H1 (cell line): ENCODE measurements at regions not wholly inside any gene's neighbourhood (a gene's known extent, or its start where the extent isn't known, plus 50 kb on each side); places are given as distances from the start of the nearest gene placed in this dataset.

Source experiments
- CTCF ChIA-PET: fragments of 300-600 bp; sonication (Branson Sonifier 250); formaldehyde crosslinking; loops from one replicate; lab custom pipeline; 2021; ENCODE audit not compliant: partially characterized antibody; lab: Charles Lee
- POLR2A ChIA-PET: fragments of 300-600 bp; sonication (Branson Sonifier 250); formaldehyde crosslinking; loops from one replicate; lab custom pipeline; 2021; ENCODE audit warnings: inconsistent platforms; ENCODE audit not compliant: partially characterized antibody; lab: Charles Lee
- DNase-seq, 2 experiments: peaks; one replicate each; pipeline versions ENCODE4 v3.0.0 to v3.0.0-alpha.2; 2010 to 2022; ENCODE audit warnings: low spot score in 2 of 2, low read depth in 1 of 2, mixed read lengths in 1 of 2
- FAIRE-seq: peaks from 2 replicates; lab custom pipeline; 2011; peaks lifted over from hg19 to GRCh38; lab: Jason Lieb, UNC
- H2AFZ ChIP-seq: 2 replicates; pipeline ENCODE4 v1.8.1; 2012; ENCODE audit warnings: low read length, inconsistent platforms
- H2AK5ac ChIP-seq: 2 replicates; pipeline ENCODE4 v1.6.1; 2013; ENCODE audit warnings: low read depth, low read length
- H2BK120ac ChIP-seq: replicated peaks from 2 replicates; pipeline ENCODE3; 2013; ENCODE audit warnings: low read depth, low read length, inconsistent platforms
- H2BK12ac ChIP-seq: 2 replicates; pipeline ENCODE4 v1.6.1; 2013; ENCODE audit warnings: low read depth, low read length
- H2BK15ac ChIP-seq: 2 replicates; pipeline ENCODE4 v1.6.1; 2013; ENCODE audit warnings: low read length
- H2BK20ac ChIP-seq: 2 replicates; pipeline ENCODE4 v1.6.1; 2013; ENCODE audit warnings: low read length
- H2BK5ac ChIP-seq: 2 replicates; pipeline ENCODE4 v1.6.1; 2013; ENCODE audit warnings: low read depth, low read length
- H3K14ac ChIP-seq: 2 replicates; pipeline ENCODE4 v1.6.1; 2013; ENCODE audit warnings: inconsistent platforms; ENCODE audit not compliant: insufficient read length
- H3K18ac ChIP-seq: 2 replicates; pipeline ENCODE4 v1.6.1; 2013; ENCODE audit warnings: low read length; ENCODE audit errors: extremely low read depth
- H3K23ac ChIP-seq: 2 replicates; pipeline ENCODE4 v1.6.1; 2013; ENCODE audit warnings: inconsistent platforms; ENCODE audit not compliant: insufficient read length
- H3K23me2 ChIP-seq: 2 replicates; pipeline ENCODE4 v1.6.1; 2013; ENCODE audit warnings: low read depth, low read length
- H3K27ac ChIP-seq: 2 replicates; pipeline ENCODE4 v1.6.1; 2011; ENCODE audit warnings: low read depth, low read length, inconsistent platforms
- H3K27me3 ChIP-seq, 4 experiments: replicated peaks in 1 of 4; 1 replicate in 1 of 4; 2 replicates in 3 of 4; pipeline versions ENCODE4 v1.6.1 to v1.8.1; 2011 to 2013; ENCODE audit warnings: low read length in 3 of 4, mild to moderate bottlenecking in 3 of 4, inconsistent platforms in 2 of 4, mixed read lengths in 2 of 4, moderate library complexity in 1 of 4; ENCODE audit not compliant: control insufficient read depth in 3 of 4, insufficient read depth in 3 of 4; ENCODE audit errors: extremely low read depth in 1 of 4
- H3K36me3 ChIP-seq, 4 experiments: 2 replicates each; pipeline versions ENCODE4 v1.6.1 to v1.8.1; 2011 to 2013; ENCODE audit warnings: mild to moderate bottlenecking in 4 of 4, low read length in 3 of 4, moderate library complexity in 2 of 4, control low read depth in 1 of 4, inconsistent platforms in 1 of 4; ENCODE audit not compliant: insufficient read depth in 4 of 4, control insufficient read depth in 2 of 4
- H3K4ac ChIP-seq: replicated peaks from 2 replicates; pipeline ENCODE3; 2013; ENCODE audit warnings: low read length, low read depth, mixed read lengths, inconsistent platforms; ENCODE audit not compliant: insufficient read length
- H3K4me1 ChIP-seq, 4 experiments: replicated peaks in 1 of 4; 1 replicate in 1 of 4; 2 replicates in 3 of 4; pipeline versions ENCODE4 v1.6.1 to v1.8.1; 2011 to 2013; ENCODE audit warnings: low read length in 3 of 4, inconsistent platforms in 2 of 4, mixed read lengths in 1 of 4; ENCODE audit not compliant: insufficient read depth in 4 of 4, control insufficient read depth in 3 of 4
- H3K4me2 ChIP-seq, 2 experiments: 2 replicates each; pipeline versions ENCODE4 v1.6.1 to v1.8.1; 2011 to 2013; ENCODE audit warnings: low read depth in 2 of 2, low read length in 2 of 2, control low read depth in 1 of 2, inconsistent platforms in 1 of 2, mild to moderate bottlenecking in 1 of 2; ENCODE audit not compliant: insufficient read depth in 1 of 2
- H3K4me3 ChIP-seq, 4 experiments: fragments of 200-600, 300-600 bp in 1 of 4; sonication (generic), shearing (Covaris generic), sonication (Bioruptor Twin) in 1 of 4; 2 replicates each; pipeline versions ENCODE4 v1.5.1 to v1.8.1; 2011 to 2016; ENCODE audit warnings: low read length in 4 of 4, low read depth in 3 of 4, control low read depth in 2 of 4, inconsistent platforms in 2 of 4, mild to moderate bottlenecking in 2 of 4, mixed read lengths in 1 of 4, moderate library complexity in 1 of 4; ENCODE audit not compliant: insufficient read depth in 2 of 4; ENCODE audit errors: extremely low read depth in 1 of 4
- H3K56ac ChIP-seq: replicated peaks from 2 replicates; pipeline ENCODE3; 2013; ENCODE audit warnings: low read depth, mild to moderate bottlenecking, mixed read lengths, low read length, inconsistent platforms; ENCODE audit not compliant: insufficient read length
- H3K79me1 ChIP-seq: 2 replicates; pipeline ENCODE4 v1.6.1; 2013; ENCODE audit warnings: low read depth, low read length, control low read depth
- H3K79me2 ChIP-seq, 2 experiments: 2 replicates each; pipeline versions ENCODE4 v1.6.1 to v1.8.1; 2012 to 2013; ENCODE audit warnings: low read length in 2 of 2, mild to moderate bottlenecking in 2 of 2, inconsistent platforms in 1 of 2; ENCODE audit not compliant: insufficient read depth in 2 of 2, control insufficient read depth in 1 of 2
- H3K9ac ChIP-seq, 4 experiments: replicated peaks in 1 of 4; 1 replicate in 1 of 4; 2 replicates in 3 of 4; pipeline versions ENCODE4 v1.6.1 to v1.8.1; 2011 to 2013; ENCODE audit warnings: low read depth in 3 of 4, low read length in 3 of 4, control low read depth in 2 of 4, mild to moderate bottlenecking in 2 of 4, moderate library complexity in 2 of 4, inconsistent platforms in 1 of 4; ENCODE audit errors: extremely low read depth in 1 of 4
- H3K9me3 ChIP-seq, 2 experiments: 2 replicates each; pipeline versions ENCODE4 v1.6.1 to v1.8.1; 2012 to 2013; ENCODE audit warnings: mild to moderate bottlenecking in 2 of 2, moderate library complexity in 2 of 2, control low read depth in 1 of 2, inconsistent platforms in 1 of 2, low read depth in 1 of 2, low read length in 1 of 2, mixed read lengths in 1 of 2; ENCODE audit not compliant: insufficient read depth in 2 of 2
- H4K20me1 ChIP-seq, 2 experiments: replicated peaks in 1 of 2; 2 replicates each; pipeline versions ENCODE3 to v1.8.1; 2011 to 2013; ENCODE audit warnings: inconsistent platforms in 2 of 2, low read length in 2 of 2, mild to moderate bottlenecking in 1 of 2; ENCODE audit not compliant: insufficient read depth in 2 of 2, control insufficient read depth in 1 of 2
- H4K5ac ChIP-seq: 2 replicates; pipeline ENCODE4 v1.6.1; 2013; ENCODE audit warnings: low read length, low read depth, mixed read lengths, inconsistent platforms; ENCODE audit not compliant: insufficient read length
- H4K8ac ChIP-seq: 2 replicates; pipeline ENCODE4 v1.8.0; 2013; ENCODE audit warnings: mild to moderate bottlenecking, moderate library complexity, low read length, inconsistent platforms; ENCODE audit not compliant: insufficient read depth; ENCODE audit errors: extremely low read depth
- H4K91ac ChIP-seq: replicated peaks from 2 replicates; pipeline ENCODE3; 2013; ENCODE audit warnings: low read length, mixed read lengths, inconsistent platforms; ENCODE audit not compliant: insufficient read length
- BACH1 ChIP-seq: IDR thresholded peaks from 2 replicates; pipeline ENCODE4 v1.6.1; 2012; ENCODE audit warnings: low read length, improper control_type of control experiment
- CBX8 ChIP-seq: fragments of 300-800, 300-1000 bp; sonication (generic); IDR thresholded peaks from 2 replicates; pipeline ENCODE4 v1.7.1; 2016; ENCODE audit warnings: low read depth, low read length, borderline replicate concordance
- E2F6 ChIP-seq: IDR thresholded peaks from 2 replicates; pipeline ENCODE4 v1.6.1; 2012; ENCODE audit warnings: inconsistent platforms
- GABPA ChIP-seq: IDR thresholded peaks from 2 replicates; pipeline ENCODE4 v1.6.1; 2011; ENCODE audit warnings: mild to moderate bottlenecking, low read length, moderate library complexity, borderline replicate concordance; ENCODE audit not compliant: insufficient read depth
- PHF8 ChIP-seq: fragments of 200-600 bp; sonication (generic); conservative IDR thresholded peaks from 2 replicates; pipeline ENCODE4 v1.7.1; 2012; ENCODE audit warnings: low read depth, mild to moderate bottlenecking, inconsistent platforms, low read length, moderate library complexity
- RFX5 ChIP-seq: IDR thresholded peaks from 2 replicates; pipeline ENCODE4 v1.6.1; 2011; ENCODE audit warnings: low read depth, low read length, improper control_type of control experiment, borderline replicate concordance
- SIN3A ChIP-seq, 2 experiments: IDR thresholded peaks in 1 of 2; conservative IDR thresholded peaks in 1 of 2; 2 replicates each; pipeline ENCODE4 v1.6.1; 2011 to 2012; ENCODE audit warnings: low read length in 2 of 2, improper control_type of control experiment in 1 of 2, low read depth in 1 of 2, mild to moderate bottlenecking in 1 of 2
- WGBS, 2 experiments: shearing (Covaris generic) in 1 of 2; methylation state at CpG; one replicate each; pipeline versions ENCODE4 v1.1.6 to v1.1.7; 2013 to 2015; ENCODE audit warnings: low lambda C conversion rate in 2 of 2, mixed read lengths in 2 of 2, inconsistent platforms in 1 of 2, low coverage in 1 of 2, missing lambda C conversion rate in 1 of 2; ENCODE audit not compliant: insufficient replicate concordance in 2 of 2, insufficient coverage in 1 of 2, insufficient read length in 1 of 2; ENCODE audit errors: extremely low coverage in 1 of 2, missing lambda C conversion rate in 1 of 2; 5-methylcytosine and 5-hydroxymethylcytosine counted together

GRCh38 chr3:99473321-99473751 is 165.1 kb upstream of the COL8A1 start:
- Histone ChIP-seq H2BK12ac (no peak overlapping the region), H3K9ac (no peak overlapping the region), H3K9me3 (0 out of 4 replicates have a peak, but pooled peaks cover 0 to 4% of the 10 kb centered on the region in 2 experiments), H3K18ac (no peak overlapping the region), H2AFZ (no peak overlapping the region), H3K79me2 (no peaks in the 10 kb centered on the region), H2BK20ac (no peak overlapping the region), H2AK5ac (no peak overlapping the region), H3K23ac (no peak overlapping the region), H2BK120ac (no peak overlapping the region), H2BK5ac (no peak overlapping the region), H3K4ac (no peak overlapping the region), H3K79me1 (no peaks in the 10 kb centered on the region), H4K20me1 (no peaks in the 10 kb centered on the region), H3K4me1 (no peaks in the 10 kb centered on the region), H3K14ac (no peak overlapping the region), H3K23me2 (no peaks in the 10 kb centered on the region), H3K56ac (no peak overlapping the region), H3K27ac (no peak overlapping the region), H3K4me2 (no peak overlapping the region), H3K27me3 (no peaks in the 10 kb centered on the region), H3K36me3 (no peaks in the 10 kb centered on the region), H2BK15ac (no peak overlapping the region), H4K5ac (no peak overlapping the region), H4K91ac (no peak overlapping the region), H4K8ac (no peak overlapping the region), H3K4me3 (no peak overlapping the region)
- no peak for DNase-seq
- FAIRE-seq: no peak
- POLR2A ChIA-PET: no interaction called here
- CTCF ChIA-PET: interaction anchor here (1.0 kb wide), 1 partner anchor 372 kb away, joined by 4 read pairs; no protein-coding TSS in a partner anchor
- TF ChIP-seq RFX5: no peak
- TF ChIP-seq GABPA: no peak
- TF ChIP-seq SIN3A (conservative IDR thresholded peaks at IDR 0.05 in 1 of 2, IDR thresholded peaks at IDR 0.05 in 1 of 2; ENCODE audit: low read depth in 1 of 2, low read length in 2 of 2): no peak
- TF ChIP-seq BACH1: no peak
- TF ChIP-seq CBX8: no peak
- TF ChIP-seq PHF8: no peak
- no peak for TF ChIP-seq E2F6
- WGBS, 2 experiments: 96% methylated on average over 2 of the region's 2 CpGs; no CpG with 5 or more reads in 1 of the 2 experiments
